Neural cell (in vitro differentiated cells): ENCODE measurements at regions not wholly inside any gene's neighbourhood (a gene's known extent, or its start where the extent isn't known, plus 50 kb on each side); places are given as distances from the start of the nearest gene placed in this dataset.

Experiments
- H2AFZ ChIP-seq: fragments of 200-600, 300-800 bp; sonication (generic), shearing (Covaris generic); 2 replicates; pipeline ENCODE4 v1.6.0; 2014; ENCODE audit warnings: low read depth, mild to moderate bottlenecking, antibody characterized with exemption, low read length, moderate library complexity
- H3F3A ChIP-seq: fragments of 200-600 bp; shearing (Covaris generic); 2 replicates; pipeline ENCODE4 v1.6.1; 2016; ENCODE audit warnings: mild to moderate bottlenecking, moderate library complexity, mixed read lengths, antibody characterized with exemption, low read length; ENCODE audit not compliant: insufficient read depth, poor library complexity, severe bottlenecking
- H3K27ac ChIP-seq: fragments of 200-600, 300-800 bp; sonication (generic), shearing (Covaris generic); 2 replicates; pipeline ENCODE4 v1.5.1; 2014; ENCODE audit warnings: mild to moderate bottlenecking, low read length, moderate library complexity
- H3K27me3 ChIP-seq: fragments of 300-800, 200-600 bp; sonication (generic), shearing (Covaris generic); 2 replicates; pipeline ENCODE4 v1.6.0; 2014; ENCODE audit warnings: mild to moderate bottlenecking, low read depth, low read length, moderate library complexity; ENCODE audit not compliant: insufficient read depth
- H3K36me3 ChIP-seq: fragments of 300-800, 200-600 bp; sonication (generic), shearing (Covaris generic); 2 replicates; pipeline ENCODE4 v1.5.1; 2014; ENCODE audit warnings: mild to moderate bottlenecking, antibody characterized with exemption, low read length, moderate library complexity; ENCODE audit not compliant: insufficient read depth
- H3K4me2 ChIP-seq: fragments of 300-800, 200-600 bp; sonication (generic), shearing (Covaris generic); 2 replicates; pipeline ENCODE4 v1.6.0; 2014; ENCODE audit warnings: mild to moderate bottlenecking, low read length
- H3K4me3 ChIP-seq: fragments of 300-800, 200-600 bp; sonication (generic), shearing (Covaris generic); 2 replicates; pipeline ENCODE4 v1.5.1; 2014; ENCODE audit warnings: mild to moderate bottlenecking, low read length, moderate library complexity
- H3K79me2 ChIP-seq: fragments of 200-600 bp; shearing (Covaris generic); replicated peaks from 2 replicates; pipeline ENCODE4 v1.6.0; 2014; ENCODE audit warnings: mild to moderate bottlenecking, low read length, moderate library complexity; ENCODE audit not compliant: insufficient read depth
- H3K9ac ChIP-seq: fragments of 300-800, 200-600 bp; sonication (generic), shearing (Covaris generic); 2 replicates; pipeline ENCODE4 v1.6.1; 2016; ENCODE audit warnings: mild to moderate bottlenecking, low read length, mixed read lengths
- H3K9me2 ChIP-seq: fragments of 200-600 bp; shearing (Covaris generic); 2 replicates; pipeline ENCODE4 v1.6.1; 2016; ENCODE audit warnings: mild to moderate bottlenecking, low read length, mixed read lengths; ENCODE audit not compliant: insufficient read depth
- H3K9me3 ChIP-seq: fragments of 200-600, 300-800 bp; sonication (generic), shearing (Covaris generic); 2 replicates; pipeline ENCODE4 v1.6.1; 2016; ENCODE audit warnings: mild to moderate bottlenecking, mixed run types, low read length, moderate library complexity, mixed read lengths
- H4K20me1 ChIP-seq: fragments of 200-600 bp; shearing (Covaris generic); 2 replicates; pipeline ENCODE4 v1.6.1; 2016; ENCODE audit warnings: mild to moderate bottlenecking, mixed run types; ENCODE audit not compliant: insufficient read depth
- CTCF ChIP-seq: fragments of 450-650 bp; IDR thresholded peaks from 2 replicates; pipeline ENCODE4 v1.5.1; 2014; ENCODE audit warnings: antibody characterized with exemption, mild to moderate bottlenecking, moderate library complexity; ENCODE audit not compliant: poor library complexity, severe bottlenecking
- EP300 ChIP-seq: fragments of 450-650 bp; conservative IDR thresholded peaks from 2 replicates; pipeline ENCODE4 v1.6.1; 2014; ENCODE audit warnings: antibody characterized with exemption, mild to moderate bottlenecking, moderate library complexity; ENCODE audit not compliant: poor library complexity, severe bottlenecking
- EZH2 ChIP-seq: fragments of 200-600, 300-800 bp; shearing (Covaris generic), sonication (generic); IDR thresholded peaks from 2 replicates; pipeline ENCODE4 v1.6.1; 2014; ENCODE audit warnings: antibody characterized with exemption, low read length, borderline replicate concordance, mild to moderate bottlenecking; ENCODE audit not compliant: insufficient read depth, poor library complexity, severe bottlenecking
- MXI1 ChIP-seq: fragments of 450-650 bp; conservative IDR thresholded peaks from 2 replicates; pipeline ENCODE4 v1.6.1; 2014; ENCODE audit warnings: antibody characterized with exemption, mild to moderate bottlenecking; ENCODE audit not compliant: poor library complexity, severe bottlenecking
- POLR2AphosphoS5 ChIP-seq: IDR thresholded peaks from 2 replicates; pipeline ENCODE4 v1.6.1; 2012
- RAD21 ChIP-seq: fragments of 450-650 bp; conservative IDR thresholded peaks from 2 replicates; pipeline ENCODE4 v1.6.1; 2014; ENCODE audit warnings: antibody characterized with exemption, mild to moderate bottlenecking, moderate library complexity
- REST ChIP-seq: IDR thresholded peaks from 2 replicates; pipeline ENCODE4 v1.6.1; 2012; ENCODE audit warnings: borderline replicate concordance
- SMC3 ChIP-seq: fragments of 450-650 bp; conservative IDR thresholded peaks from 2 replicates; pipeline ENCODE4 v1.6.1; 2014; ENCODE audit warnings: antibody characterized with exemption, mild to moderate bottlenecking, moderate library complexity; ENCODE audit not compliant: poor library complexity
- TAF1 ChIP-seq: IDR thresholded peaks from 2 replicates; pipeline ENCODE4 v1.6.1; 2012; ENCODE audit warnings: low read depth

- Histone ChIP-seq H3K9me2 (no peaks in the 10 kb centered on the region), H3K4me2 (no peak overlapping the region), H4K20me1 (no peaks in the 10 kb centered on the region), H2AFZ (no peak overlapping the region), H3K9ac (no peak overlapping the region), H3K9me3 (no peaks in the 10 kb centered on the region), H3F3A (no peaks in the 10 kb centered on the region), H3K27me3 (no peaks in the 10 kb centered on the region), H3K36me3 (no peaks in the 10 kb centered on the region), H3K27ac (no peak overlapping the region), H3K79me2 (no peaks in the 10 kb centered on the region), H3K4me3 (no peak overlapping the region)
- TF ChIP-seq REST (no peak), EZH2 (no peak), RAD21 (no peak), CTCF (no peak)
Observed at GRCh38 chr3:963255-963654, 129.6 kb upstream of the CNTN6 start.

- H3K27ac ChIP-seq = no peak overlapping the region
- no peaks in the 10 kb centered on the region for H4K20me1 ChIP-seq
- no peaks in the 10 kb centered on the region for H3K9me2 ChIP-seq
- no peaks in the 10 kb centered on the region for H3F3A ChIP-seq
- no peak overlapping the region for H2AFZ ChIP-seq
- no peaks in the 10 kb centered on the region for H3K27me3 ChIP-seq
- no peak overlapping the region for H3K9ac ChIP-seq
- no peaks in the 10 kb centered on the region for H3K79me2 ChIP-seq
- no peak for TF ChIP-seq RAD21
- TF ChIP-seq EZH2 = no peak
- no peak for TF ChIP-seq POLR2AphosphoS5
- no peak for TF ChIP-seq EP300
- TF ChIP-seq SMC3 = no peak
- TF ChIP-seq MXI1 = no peak
- TF ChIP-seq CTCF = no peak
- no peak for TF ChIP-seq REST
- TF ChIP-seq TAF1 = no peak
- no peaks in the 10 kb centered on the region for H3K9me3 ChIP-seq
- H3K4me2 ChIP-seq = no peak overlapping the region
- H3K36me3 ChIP-seq = no peaks in the 10 kb centered on the region
- no peak overlapping the region for H3K4me3 ChIP-seq
Observed at GRCh38 chr3:963755-964154, 129.1 kb upstream of the CNTN6 start.
